ENCODE measurements at regions not wholly inside any gene's neighbourhood (a gene's known extent, or its start where the extent isn't known, plus 50 kb on each side); places are given as distances from the start of the nearest gene placed in this dataset.

- Histone ChIP-seq H3K36me3 (ENCODE audit: insufficient read depth, low read length, poor library complexity, severe bottlenecking) (no peaks in the 10 kb centered on the region), H3K27ac (ENCODE audit: low read depth, low read length, poor library complexity, severe bottlenecking) (no peak overlapping the region), H3K4me3 (ENCODE audit: low read depth, low read length, poor library complexity, severe bottlenecking) (no peak overlapping the region), H3K9me3 (ENCODE audit: low read depth, low read length, poor library complexity, severe bottlenecking) (no peaks in the 10 kb centered on the region), H3K27me3 (replicated peaks; ENCODE audit: insufficient read depth, low read depth, low read length, poor library complexity) (peaks cover 6% of the 10 kb centered on the region), H3K4me1 (ENCODE audit: insufficient read depth, low read length, poor library complexity, severe bottlenecking) (no peaks in the 10 kb centered on the region)
- POLR2A ChIA-PET (ENCODE audit: low non-redundant PET), result no interaction called here
- no TSS peak for BruUV-seq (replicated peaks)
- no peak for TF ChIP-seq CTCF (conservative IDR thresholded peaks at IDR 0.05; ENCODE audit: low read depth, low read length)
- TF ChIP-seq EZH2 (IDR thresholded peaks at IDR 0.05; ENCODE audit: borderline replicate concordance, low read depth, low read length, poor library complexity, severe bottlenecking), result no peak
- DNase-seq (ENCODE audit: low spot score), result no peak
- CTCF ChIA-PET, result no interaction called here
- intact Hi-C loops (cut with micrococcal nuclease; ENCODE audit: unreplicated experiment), result loop anchor here (10.0 kb wide), 1 partner anchor 1237 kb away; no protein-coding TSS in a partner anchor
Measured at GRCh38 chr13:72561791-72562190, 165.6 kb downstream of the MZT1 start.

- no peaks in the 10 kb centered on the region for H3K36me3 ChIP-seq (ENCODE audit: insufficient read depth, low read length, poor library complexity, severe bottlenecking)
- H3K4me1 ChIP-seq (ENCODE audit: insufficient read depth, low read length, poor library complexity, severe bottlenecking), result no peaks in the 10 kb centered on the region
- BruUV-seq (replicated peaks), result no TSS peak
- H3K27ac ChIP-seq (ENCODE audit: low read depth, low read length, poor library complexity, severe bottlenecking), result no peak overlapping the region
- H3K27me3 ChIP-seq (replicated peaks; ENCODE audit: insufficient read depth, low read depth, low read length, poor library complexity), result peaks cover 6% of the 10 kb centered on the region
- no peak overlapping the region for H3K4me3 ChIP-seq (ENCODE audit: low read depth, low read length, poor library complexity, severe bottlenecking)
- no peak for DNase-seq (ENCODE audit: low spot score)
- TF ChIP-seq EZH2 (IDR thresholded peaks at IDR 0.05; ENCODE audit: borderline replicate concordance, low read depth, low read length, poor library complexity, severe bottlenecking), result no peak
- H3K9me3 ChIP-seq (ENCODE audit: low read depth, low read length, poor library complexity, severe bottlenecking), result no peaks in the 10 kb centered on the region
- intact Hi-C loops (cut with micrococcal nuclease; ENCODE audit: unreplicated experiment), result loop anchor here (10.0 kb wide), 1 partner anchor 1235 kb away; no protein-coding TSS in a partner anchor
- POLR2A ChIA-PET (ENCODE audit: low non-redundant PET), result no interaction called here
- CTCF ChIA-PET, result no interaction called here
Measured at GRCh38 chr13:72559716-72560115, 167.7 kb downstream of the MZT1 start.

- POLR2A ChIA-PET (ENCODE audit: low non-redundant PET), result no interaction called here
- Histone ChIP-seq H3K27me3 (replicated peaks; ENCODE audit: insufficient read depth, low read depth, low read length, poor library complexity) (peaks cover 16% of the 10 kb centered on the region), H3K36me3 (ENCODE audit: insufficient read depth, low read length, poor library complexity, severe bottlenecking) (no peaks in the 10 kb centered on the region), H3K9me3 (ENCODE audit: low read depth, low read length, poor library complexity, severe bottlenecking) (no peaks in the 10 kb centered on the region), H3K4me3 (ENCODE audit: low read depth, low read length, poor library complexity, severe bottlenecking) (no peak overlapping the region), H3K4me1 (ENCODE audit: insufficient read depth, low read length, poor library complexity, severe bottlenecking) (no peaks in the 10 kb centered on the region), H3K27ac (ENCODE audit: low read depth, low read length, poor library complexity, severe bottlenecking) (no peak overlapping the region)
- DNase-seq (ENCODE audit: low spot score), result no peak
- BruUV-seq (replicated peaks), result no TSS peak
- TF ChIP-seq EZH2 (IDR thresholded peaks at IDR 0.05; ENCODE audit: borderline replicate concordance, low read depth, low read length, poor library complexity, severe bottlenecking), result no peak
- TF ChIP-seq CTCF (conservative IDR thresholded peaks at IDR 0.05; ENCODE audit: low read depth, low read length), result no peak
- intact Hi-C loops (cut with micrococcal nuclease; ENCODE audit: unreplicated experiment), result no loop called here
- CTCF ChIA-PET, result no interaction called here
Measured at GRCh38 chr13:72556945-72557344, 170.5 kb downstream of the MZT1 start.

- intact Hi-C loops (cut with micrococcal nuclease; ENCODE audit: unreplicated experiment), result no loop called here
- Histone ChIP-seq H3K36me3 (ENCODE audit: insufficient read depth, low read length, poor library complexity, severe bottlenecking) (no peaks in the 10 kb centered on the region), H3K4me3 (ENCODE audit: low read depth, low read length, poor library complexity, severe bottlenecking) (no peak overlapping the region), H3K9me3 (ENCODE audit: low read depth, low read length, poor library complexity, severe bottlenecking) (no peaks in the 10 kb centered on the region), H3K4me1 (ENCODE audit: insufficient read depth, low read length, poor library complexity, severe bottlenecking) (no peaks in the 10 kb centered on the region), H3K27me3 (replicated peaks; ENCODE audit: insufficient read depth, low read depth, low read length, poor library complexity) (peaks cover 15% of the 10 kb centered on the region), H3K27ac (ENCODE audit: low read depth, low read length, poor library complexity, severe bottlenecking) (no peak overlapping the region)
- ChIA-PET CTCF (no interaction called here), POLR2A (ENCODE audit: low non-redundant PET) (no interaction called here)
- TF ChIP-seq CTCF (conservative IDR thresholded peaks at IDR 0.05; ENCODE audit: low read depth, low read length) (no peak), EZH2 (IDR thresholded peaks at IDR 0.05; ENCODE audit: borderline replicate concordance, low read depth, low read length, poor library complexity, severe bottlenecking) (no peak)
- no peak for DNase-seq (ENCODE audit: low spot score)
- BruUV-seq (replicated peaks), result no TSS peak
Measured at GRCh38 chr13:72555601-72556000, 171.8 kb downstream of the MZT1 start.
